ENCODE measurements at regions not wholly inside any gene's neighbourhood (a gene's known extent, or its start where the extent isn't known, plus 50 kb on each side); places are given as distances from the start of the nearest gene placed in this dataset.
"Not testable (repeated sequence)": the region's sequence is repeated elsewhere in the genome, so short reads cannot be mapped to it uniquely, and the experiment has no call there.

DNA sequence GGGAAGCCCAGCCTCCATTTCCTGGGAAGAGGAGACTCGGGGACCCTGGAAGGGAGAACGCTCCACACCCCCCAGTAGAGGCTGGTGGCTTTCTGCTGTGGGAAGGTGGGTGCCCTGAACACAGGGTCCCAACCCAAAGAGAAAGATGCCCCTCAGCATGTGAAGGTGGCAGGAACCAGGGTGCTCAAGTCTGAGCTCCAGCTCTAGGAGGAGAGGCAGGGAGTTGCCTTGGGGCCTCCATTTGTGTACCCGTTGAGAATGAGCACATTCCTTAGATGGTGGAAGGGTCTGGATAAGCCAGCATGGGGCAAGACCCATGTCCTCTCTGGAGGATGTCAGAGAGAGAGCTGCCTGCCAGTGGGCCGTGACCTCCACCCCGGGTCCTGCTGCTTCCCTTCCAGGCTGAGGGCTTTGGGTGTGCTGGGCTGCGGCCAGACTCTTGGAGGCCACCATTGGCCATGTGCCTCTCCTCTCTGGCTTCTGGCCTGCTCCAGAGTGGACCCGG is 212.4 kb downstream of the TBC1D2B start:
- DNase-seq (ENCODE audit: low read depth in 4 of 4, low spot score in 2 of 4), result no peak

DNA sequence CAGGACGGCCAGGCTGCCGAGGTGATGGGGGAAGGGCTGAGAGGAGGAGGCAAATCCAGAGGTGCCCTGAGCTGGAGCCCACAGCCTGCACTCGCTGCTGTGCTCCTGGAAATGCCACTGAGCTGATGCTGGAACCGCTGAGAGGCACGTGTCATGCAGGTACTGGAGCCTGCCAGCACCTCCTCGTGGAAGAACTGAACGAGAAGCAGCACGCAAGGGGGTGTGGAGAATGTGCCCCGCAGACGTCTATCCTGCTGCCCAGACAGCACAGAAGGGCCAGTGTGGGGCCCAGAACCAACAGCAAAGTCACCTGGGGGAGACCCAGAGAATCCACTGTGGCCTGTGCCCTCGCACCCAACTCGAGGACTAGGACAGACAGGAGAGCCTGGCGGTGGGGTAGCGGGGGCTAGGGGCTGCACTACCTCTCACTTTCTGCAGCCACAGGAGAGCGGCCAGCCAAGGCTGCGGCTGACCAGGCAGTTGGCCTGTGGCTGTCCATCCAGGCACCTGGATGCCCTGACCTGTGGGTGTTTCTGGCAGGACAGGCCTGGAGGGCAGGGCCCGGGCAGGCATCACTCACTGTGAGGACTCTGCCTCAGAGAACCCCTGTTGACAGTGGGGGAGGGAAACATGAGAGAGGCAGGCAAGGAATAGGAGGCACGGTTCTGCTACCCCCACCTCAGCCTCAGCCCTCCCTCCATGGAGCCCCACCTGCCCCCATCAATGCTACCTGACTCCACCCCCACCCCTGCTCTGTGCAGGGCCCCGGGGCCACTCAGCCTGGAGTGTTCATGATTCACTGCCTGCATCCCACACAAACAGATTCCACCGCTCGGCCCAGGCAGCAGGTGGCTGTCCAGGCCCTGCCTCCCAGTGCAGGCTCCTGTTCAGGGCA is 213.1 kb downstream of the TBC1D2B start:
- no peak for DNase-seq (ENCODE audit: low read depth in 4 of 4, low spot score in 2 of 4)

- no peak for DNase-seq (ENCODE audit: low read depth in 4 of 4, low spot score in 2 of 4)
These were observed 213.9 kb downstream of the TBC1D2B start for GRCh38 chr15:77863491-77864105.

- DNase-seq (ENCODE audit: low read depth in 4 of 4, low spot score in 2 of 4), result no peak
These were observed 214.8 kb downstream of the TBC1D2B start for GRCh38 chr15:77862651-77863104.

DNA sequence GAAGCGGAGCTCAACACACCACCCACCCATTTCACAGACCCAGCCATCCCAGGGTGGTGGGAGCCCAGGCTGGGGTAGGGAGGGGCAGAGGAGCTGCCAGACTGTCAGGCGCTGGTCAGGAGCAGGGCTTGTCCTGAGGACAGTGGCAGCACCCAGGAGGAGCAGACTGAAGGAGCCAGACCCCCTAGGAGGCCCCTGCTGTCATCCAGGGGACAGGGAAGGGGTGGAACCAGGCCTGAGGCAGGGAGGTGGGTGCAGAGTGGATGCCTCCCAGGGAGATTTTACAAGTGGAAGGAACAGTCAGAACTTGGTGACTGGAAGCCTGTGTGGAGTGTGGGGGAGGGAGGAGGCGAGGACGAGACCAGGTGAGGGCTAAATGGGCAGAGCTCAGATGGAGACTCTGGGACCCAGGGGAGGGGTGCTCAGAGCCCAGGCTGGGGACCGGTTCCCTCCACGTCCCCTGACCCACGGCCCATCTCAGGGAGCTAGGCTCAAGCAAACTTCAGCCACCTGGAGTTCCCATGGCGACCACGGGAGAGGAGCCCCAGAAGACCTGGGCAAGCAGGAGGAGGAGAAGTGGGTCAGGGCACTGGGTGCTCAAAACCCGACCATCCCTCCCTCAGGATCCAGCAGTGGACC is 215.4 kb downstream of the TBC1D2B start:
- DNase-seq (ENCODE audit: low read depth in 4 of 4, low spot score in 2 of 4), result not testable (repeated sequence)

GRCh38 chr15:77860071-77860691 is 217.3 kb downstream of the TBC1D2B start:
- DNase-seq (ENCODE audit: low read depth in 4 of 4, low spot score in 2 of 4), result no peak

- DNase-seq (ENCODE audit: low read depth in 4 of 4, low spot score in 2 of 4), result no peak
These were observed 217.9 kb downstream of the TBC1D2B start for GRCh38 chr15:77859491-77860060.

DNA sequence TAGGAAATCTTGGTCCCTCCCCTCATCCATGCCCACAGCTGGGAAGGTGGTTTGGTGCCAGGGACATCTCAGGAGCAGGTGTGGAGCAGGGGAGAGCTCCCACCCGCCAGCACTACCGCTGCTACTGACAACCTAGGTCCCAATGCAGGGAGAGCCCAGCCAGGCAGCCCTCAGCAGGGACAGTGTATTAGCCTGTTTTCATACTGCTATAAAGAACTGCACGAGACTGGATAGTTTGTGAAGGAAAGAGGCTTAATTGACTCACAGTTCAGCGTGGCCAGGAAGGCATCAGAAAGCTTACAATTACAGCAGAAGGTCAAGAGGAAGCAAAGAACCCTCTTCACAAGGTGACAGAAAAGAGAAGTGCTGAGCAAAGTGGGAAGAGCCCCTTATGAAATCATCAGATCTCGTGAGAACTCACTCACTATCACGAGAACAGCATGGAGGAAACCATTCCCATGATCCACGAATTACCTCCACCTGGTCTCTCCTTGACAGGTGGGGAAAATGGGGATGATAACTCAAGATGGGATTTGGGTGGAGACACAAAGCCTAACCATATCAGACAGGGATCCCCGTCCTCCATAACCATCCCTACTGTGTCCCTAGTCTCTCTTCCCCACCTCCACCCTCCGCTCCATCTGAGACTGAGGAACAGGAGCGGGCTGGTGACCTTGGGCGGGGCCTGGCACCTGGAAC is 218.6 kb downstream of the TBC1D2B start:
- DNase-seq (ENCODE audit: low read depth in 4 of 4, low spot score in 2 of 4), result no peak

DNA sequence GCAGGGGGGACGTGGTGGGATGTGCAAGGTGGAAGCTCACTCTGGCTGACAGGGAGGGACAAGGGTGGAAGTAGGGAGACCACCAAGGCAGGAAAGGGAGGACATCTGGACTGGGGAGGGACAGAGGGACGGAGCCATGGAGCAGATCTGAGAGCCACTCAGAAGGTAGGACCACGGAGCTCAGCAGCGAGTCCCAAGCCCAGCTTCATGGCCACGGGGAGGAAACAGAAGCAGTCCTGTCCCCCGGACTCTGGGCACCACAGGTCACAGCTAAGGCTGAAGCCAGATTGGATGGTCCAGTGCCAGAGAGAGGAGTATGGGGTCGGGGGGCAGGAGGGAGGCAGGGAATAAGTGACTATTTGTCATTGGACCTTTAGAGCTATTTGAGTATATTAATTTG is 220.1 kb downstream of the TBC1D2B start:
- DNase-seq (ENCODE audit: low read depth in 4 of 4, low spot score in 2 of 4), result no peak

DNA sequence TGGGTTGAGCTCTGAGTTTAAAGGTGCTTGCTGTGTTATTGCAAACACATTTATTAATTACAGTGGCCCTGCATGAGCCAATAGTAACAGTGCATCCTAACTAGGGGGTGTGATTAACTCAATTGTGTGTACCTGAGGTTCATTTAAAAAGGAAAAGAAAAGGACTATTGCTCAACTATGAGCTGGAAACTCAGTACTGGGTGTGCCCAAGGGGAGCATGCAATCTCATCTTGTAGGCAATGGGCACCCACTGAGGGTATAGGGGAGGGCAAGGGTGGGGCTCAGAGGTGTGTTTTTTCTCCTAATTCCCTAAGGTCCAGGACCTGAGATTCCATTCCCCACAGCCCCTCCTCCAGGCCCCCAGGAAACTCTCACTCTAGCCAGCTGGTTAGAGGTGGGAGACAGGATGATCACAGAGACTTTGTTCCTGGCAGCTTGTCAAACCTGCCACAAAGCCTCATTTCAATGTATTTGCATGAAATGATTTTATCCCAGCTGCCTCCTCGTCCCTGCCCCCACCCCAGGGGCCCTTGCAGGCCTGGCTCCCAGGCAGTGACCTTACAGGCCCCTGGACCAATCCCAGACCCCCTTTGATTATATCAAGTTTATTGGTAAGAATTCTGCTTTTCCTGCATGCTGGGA is 220.7 kb downstream of the TBC1D2B start:
- no peak for DNase-seq (ENCODE audit: low read depth in 4 of 4, low spot score in 2 of 4)

GRCh38 chr15:77855871-77856270 is 221.6 kb downstream of the TBC1D2B start:
- DNase-seq (ENCODE audit: low read depth in 4 of 4, low spot score in 2 of 4), result no peak

- no peak for DNase-seq (ENCODE audit: low read depth in 4 of 4, low spot score in 2 of 4)
These were observed 222.3 kb upstream of the LINGO1 start for GRCh38 chr15:77854980-77855379.

GRCh38 chr15:77853910-77854309 is 221.2 kb upstream of the LINGO1 start:
- no peak for DNase-seq (ENCODE audit: low read depth in 4 of 4, low spot score in 2 of 4)

- no peak for DNase-seq (ENCODE audit: low read depth in 4 of 4, low spot score in 2 of 4)
These were observed 220.3 kb upstream of the LINGO1 start for GRCh38 chr15:77853008-77853328.

DNA sequence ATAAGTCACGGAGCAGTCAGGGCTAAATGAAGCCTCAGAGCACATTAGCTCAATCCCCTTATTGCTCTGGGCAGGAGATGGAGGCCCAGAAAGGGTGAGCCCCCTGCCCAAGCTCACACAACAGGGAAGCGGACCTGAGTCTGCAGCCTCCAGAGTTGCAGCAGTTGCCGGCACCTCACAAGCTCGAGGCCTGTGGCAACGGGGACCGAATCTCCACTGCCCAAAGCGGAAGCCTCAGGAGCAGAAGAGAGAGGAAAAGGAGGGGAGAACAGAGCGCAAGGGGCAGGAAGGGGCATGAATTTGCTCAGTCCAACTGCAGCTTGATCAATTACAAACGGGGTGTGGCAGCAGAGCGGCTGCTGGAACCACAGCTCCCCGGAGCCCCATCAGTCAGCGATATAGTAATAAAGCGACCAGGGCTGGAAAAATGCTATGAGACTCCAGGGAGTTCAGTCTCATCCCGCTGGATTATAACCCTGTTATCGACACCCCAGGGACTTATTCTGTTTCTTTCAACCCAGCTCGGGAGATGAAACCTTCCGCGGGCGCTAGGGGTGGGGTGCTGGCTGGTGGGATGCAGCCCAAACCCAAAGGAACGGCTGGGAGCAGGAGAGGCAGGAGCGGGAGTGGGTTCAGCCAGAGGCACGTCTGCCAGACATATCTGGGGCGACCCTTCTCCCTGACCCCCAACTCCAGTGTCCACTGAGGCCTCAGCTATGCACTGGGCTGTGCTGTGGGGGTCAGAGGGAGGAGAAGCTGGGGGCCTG is 219.7 kb upstream of the LINGO1 start:
- no peak for DNase-seq (ENCODE audit: low read depth in 4 of 4, low spot score in 2 of 4)

GRCh38 chr15:77851691-77852090 is 219.0 kb upstream of the LINGO1 start:
- no peak for DNase-seq (ENCODE audit: low read depth in 4 of 4, low spot score in 2 of 4)

DNA sequence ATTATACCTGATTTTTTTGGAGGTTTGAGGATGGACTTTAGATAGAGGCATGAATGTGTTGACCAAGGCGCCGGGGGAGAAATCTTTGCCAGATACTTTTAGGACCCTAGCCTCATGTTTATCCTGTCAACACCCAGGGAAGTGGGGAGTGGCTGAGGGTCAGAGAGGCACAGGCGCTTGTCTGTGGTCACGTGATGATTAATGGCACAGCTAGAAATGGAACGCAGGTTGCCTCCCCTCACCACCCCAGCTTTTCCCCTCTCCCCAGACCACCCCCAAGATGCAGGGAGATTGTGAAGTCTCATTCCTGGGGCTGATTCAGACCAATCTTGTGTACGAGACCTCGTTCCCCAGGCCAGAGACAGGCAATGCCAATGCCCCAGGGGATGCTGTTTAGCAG is 218.4 kb upstream of the LINGO1 start:
- DNase-seq (ENCODE audit: low read depth in 4 of 4, low spot score in 2 of 4), result no peak

DNA sequence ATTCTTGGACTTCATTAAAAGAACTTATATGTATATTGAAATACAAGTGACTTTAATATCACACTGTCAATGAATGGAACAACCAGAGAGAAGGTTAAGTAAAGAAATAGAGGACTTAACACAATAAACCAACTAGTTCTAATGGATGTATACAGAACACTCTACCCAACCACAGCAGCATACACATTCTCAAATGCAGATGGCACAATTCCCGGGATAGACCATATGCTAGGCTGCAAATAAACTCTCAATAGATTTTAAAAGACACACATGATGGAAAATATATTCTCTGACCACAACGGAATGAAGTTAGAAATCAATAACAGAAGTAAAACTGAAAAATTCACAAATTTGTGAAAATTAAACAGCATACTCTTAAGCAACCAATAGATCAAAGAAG is 214.3 kb upstream of the LINGO1 start:
- DNase-seq (ENCODE audit: low read depth in 4 of 4, low spot score in 2 of 4), result no peak

GRCh38 chr15:77846360-77846759 is 213.6 kb upstream of the LINGO1 start:
- DNase-seq (ENCODE audit: low read depth in 4 of 4, low spot score in 2 of 4), result no peak
